Prostate gland (tissue), 2 donors: ENCODE measurements at regions not wholly inside any gene's neighbourhood (a gene's known extent, or its start where the extent isn't known, plus 50 kb on each side); places are given as distances from the start of the nearest gene placed in this dataset.

Source experiments
- POLR2A ChIP-seq: fragments of 450-650 bp; IDR thresholded peaks from one replicate; pipeline ENCODE4 v1.6.1; 2016; ENCODE audit warnings: antibody characterized with exemption, mild to moderate bottlenecking
- POLR2AphosphoS5 ChIP-seq: sonication (generic); formaldehyde crosslinking; IDR thresholded peaks from one replicate; pipeline ENCODE4 v1.6.1; 2017; ENCODE audit warnings: antibody characterized with exemption
- TF ChIP-seq, protein P1 (sequence below), 4 experiments: fragments of 200-600 bp in 2 of 4; fragments of 450-650 bp in 2 of 4; sonication (generic) in 2 of 4; IDR thresholded peaks; 1 replicate in 3 of 4; 2 replicates in 1 of 4; pipeline ENCODE4 v1.5.1; 2016 to 2019; ENCODE audit warnings: antibody characterized with exemption in 4 of 4, mild to moderate bottlenecking in 2 of 4, moderate library complexity in 2 of 4

DNA sequence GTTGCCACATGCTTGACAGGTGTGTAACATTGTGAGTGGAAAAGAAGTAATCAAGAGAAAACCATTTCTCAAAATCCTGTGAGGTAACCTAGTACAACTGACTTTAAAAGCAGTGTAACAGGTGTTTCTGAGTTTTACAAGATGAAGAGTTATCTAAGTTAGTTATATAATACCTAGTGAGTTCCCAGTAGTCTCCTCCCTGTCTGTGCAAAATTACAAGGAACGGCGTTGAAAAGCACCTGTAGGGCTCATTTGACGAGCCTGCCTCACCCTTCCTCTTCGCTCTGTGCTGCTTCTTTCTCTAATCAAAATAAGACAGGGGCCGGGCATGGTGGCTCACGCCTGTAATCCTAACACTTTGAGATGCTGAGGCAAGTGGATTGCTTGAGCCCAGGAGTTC is 132.9 kb upstream of the SLC30A5 start:
- TF ChIP-seq, protein P1, sequence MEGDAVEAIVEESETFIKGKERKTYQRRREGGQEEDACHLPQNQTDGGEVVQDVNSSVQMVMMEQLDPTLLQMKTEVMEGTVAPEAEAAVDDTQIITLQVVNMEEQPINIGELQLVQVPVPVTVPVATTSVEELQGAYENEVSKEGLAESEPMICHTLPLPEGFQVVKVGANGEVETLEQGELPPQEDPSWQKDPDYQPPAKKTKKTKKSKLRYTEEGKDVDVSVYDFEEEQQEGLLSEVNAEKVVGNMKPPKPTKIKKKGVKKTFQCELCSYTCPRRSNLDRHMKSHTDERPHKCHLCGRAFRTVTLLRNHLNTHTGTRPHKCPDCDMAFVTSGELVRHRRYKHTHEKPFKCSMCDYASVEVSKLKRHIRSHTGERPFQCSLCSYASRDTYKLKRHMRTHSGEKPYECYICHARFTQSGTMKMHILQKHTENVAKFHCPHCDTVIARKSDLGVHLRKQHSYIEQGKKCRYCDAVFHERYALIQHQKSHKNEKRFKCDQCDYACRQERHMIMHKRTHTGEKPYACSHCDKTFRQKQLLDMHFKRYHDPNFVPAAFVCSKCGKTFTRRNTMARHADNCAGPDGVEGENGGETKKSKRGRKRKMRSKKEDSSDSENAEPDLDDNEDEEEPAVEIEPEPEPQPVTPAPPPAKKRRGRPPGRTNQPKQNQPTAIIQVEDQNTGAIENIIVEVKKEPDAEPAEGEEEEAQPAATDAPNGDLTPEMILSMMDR (IDR thresholded peaks at IDR 0.05) = no peak
- TF ChIP-seq POLR2AphosphoS5 (no peak), POLR2A (no peak)
